GM23338 (cell line): ENCODE measurements at regions not wholly inside any gene's neighbourhood (a gene's known extent, or its start where the extent isn't known, plus 50 kb on each side); places are given as distances from the start of the nearest gene placed in this dataset.

Experiments
- ATAC-seq: fragments of 200-7000 bp; cut with Tn5 transposase; 3 replicates; pipeline ENCODE4 v1.9.1; 2020
- DNase-seq: peaks from one replicate; pipeline ENCODE4 v3.0.0-alpha.2; 2015; ENCODE audit warnings: low spot score
- H2AFZ ChIP-seq: fragments of 200-600 bp; sonication (generic); 2 replicates; pipeline ENCODE4 v1.8.0; 2016; ENCODE audit warnings: antibody characterized with exemption, mild to moderate bottlenecking, moderate library complexity
- H3F3A ChIP-seq: fragments of 200-600 bp; sonication (generic); replicated peaks from 2 replicates; pipeline ENCODE4 v1.8.0; 2017; ENCODE audit warnings: antibody characterized with exemption, mixed run types, low read depth
- H3K27ac ChIP-seq: fragments of 200-600 bp; sonication (generic); 2 replicates; pipeline ENCODE4 v1.6.1; 2016; ENCODE audit warnings: low read depth
- H3K27me3 ChIP-seq: fragments of 200-600 bp; sonication (generic); 2 replicates; pipeline ENCODE4 v1.8.0; 2016; ENCODE audit warnings: mild to moderate bottlenecking, mixed run types, moderate library complexity; ENCODE audit not compliant: insufficient read depth
- H3K36me3 ChIP-seq: fragments of 200-600 bp; sonication (generic); 2 replicates; pipeline ENCODE4 v1.8.0; 2016; ENCODE audit warnings: mild to moderate bottlenecking; ENCODE audit not compliant: insufficient read depth
- H3K4me1 ChIP-seq: fragments of 200-600 bp; sonication (generic); 2 replicates; pipeline ENCODE4 v1.8.0; 2016; ENCODE audit warnings: mild to moderate bottlenecking, moderate library complexity; ENCODE audit not compliant: insufficient read depth
- H3K4me2 ChIP-seq: fragments of 200-600 bp; sonication (generic); 2 replicates; pipeline ENCODE4 v1.7.1; 2017; ENCODE audit warnings: mixed run types
- H3K4me3 ChIP-seq: fragments of 200-600 bp; sonication (generic); 2 replicates; pipeline ENCODE4 v1.6.1; 2016; ENCODE audit warnings: mixed run types
- H3K79me2 ChIP-seq: fragments of 200-600 bp; sonication (generic); replicated peaks from 2 replicates; pipeline ENCODE4 v1.8.0; 2017; ENCODE audit warnings: mild to moderate bottlenecking; ENCODE audit not compliant: insufficient read depth
- H3K9me2 ChIP-seq: fragments of 200-600 bp; sonication (generic); 2 replicates; pipeline ENCODE4 v1.8.0; 2017; ENCODE audit not compliant: insufficient read depth
- H4K20me1 ChIP-seq: fragments of 200-600 bp; sonication (generic); replicated peaks from 2 replicates; pipeline ENCODE4 v1.8.0; 2017; ENCODE audit warnings: mild to moderate bottlenecking; ENCODE audit not compliant: insufficient read depth
- H3K27ac Mint-ChIP-seq: 2 replicates; pipeline ENCODE4 v1.8.0; 2020; ENCODE audit warnings: inconsistent platforms, mild to moderate bottlenecking, moderate library complexity, mixed read lengths
- H3K27me3 Mint-ChIP-seq: 3 replicates; pipeline ENCODE4 v1.8.0; 2022; ENCODE audit warnings: low read depth, mild to moderate bottlenecking, moderate library complexity, mixed read lengths, inconsistent platforms; ENCODE audit not compliant: insufficient read depth, poor library complexity
- H3K36me3 Mint-ChIP-seq: 3 replicates; pipeline ENCODE4 v1.8.0; 2021; ENCODE audit warnings: low read depth, mild to moderate bottlenecking, inconsistent platforms, moderate library complexity, mixed read lengths
- H3K4me1 Mint-ChIP-seq: 3 replicates; pipeline ENCODE4 v1.8.0; 2020; ENCODE audit warnings: mild to moderate bottlenecking, inconsistent platforms, mixed read lengths
- H3K4me3 Mint-ChIP-seq: 3 replicates; pipeline ENCODE4 v1.8.0; 2021; ENCODE audit warnings: moderate library complexity, mild to moderate bottlenecking, inconsistent platforms, mixed read lengths
- H3K9me3 Mint-ChIP-seq: 3 replicates; pipeline ENCODE4 v1.8.0; 2020; ENCODE audit warnings: moderate library complexity, mild to moderate bottlenecking, inconsistent platforms, mixed read lengths
- CREB1 ChIP-seq: fragments of 250-450 bp; sonication (Bioruptor Pico); IDR thresholded peaks from 2 replicates; pipeline ENCODE4 v1.5.0; 2020; ENCODE audit warnings: low read depth, mild to moderate bottlenecking, moderate library complexity
- EZH2 ChIP-seq: fragments of 200-600 bp; sonication (generic); IDR thresholded peaks from one replicate; pipeline ENCODE4 v1.8.0; 2017; ENCODE audit warnings: antibody characterized with exemption, mild to moderate bottlenecking, low read depth; ENCODE audit not compliant: unreplicated experiment
- EZH2phosphoT487 ChIP-seq: fragments of 200-600 bp; sonication (generic); IDR thresholded peaks from one replicate; pipeline ENCODE4 v1.8.1; 2018; ENCODE audit warnings: antibody characterized with exemption; ENCODE audit not compliant: unreplicated experiment
- JUNB ChIP-seq: IDR thresholded peaks from one replicate; pipeline ENCODE4 v1.6.1; 2016; ENCODE audit warnings: antibody characterized with exemption; ENCODE audit not compliant: unreplicated experiment
- NANOG ChIP-seq: IDR thresholded peaks from 2 replicates; pipeline ENCODE4 v1.6.1; 2016; ENCODE audit warnings: antibody characterized with exemption, borderline replicate concordance
- POLR2AphosphoS5 ChIP-seq: IDR thresholded peaks from 2 replicates; pipeline ENCODE4 v1.6.1; 2016; ENCODE audit warnings: antibody characterized with exemption, low read depth
- STAT1 ChIP-seq: IDR thresholded peaks from one replicate; pipeline ENCODE4 v1.6.1; 2016; ENCODE audit warnings: antibody characterized with exemption; ENCODE audit not compliant: unreplicated experiment
- ZNF114 ChIP-seq: fragments of 250-450 bp; sonication (Bioruptor Pico); IDR thresholded peaks from 2 replicates; pipeline ENCODE4 v1.5.0; 2020; ENCODE audit warnings: mild to moderate bottlenecking, moderate library complexity
- ZNF331 ChIP-seq: fragments of 250-450 bp; sonication (Bioruptor Pico); IDR thresholded peaks from 2 replicates; pipeline ENCODE4 v1.5.0; 2020; ENCODE audit warnings: low read depth, mild to moderate bottlenecking, moderate library complexity
- TF ChIP-seq, protein P1 (sequence below): fragments of 250-450 bp; sonication (Bioruptor Pico); IDR thresholded peaks from 2 replicates; pipeline ENCODE4 v1.5.0; 2020; ENCODE audit warnings: mild to moderate bottlenecking, moderate library complexity
- TF ChIP-seq, protein P2 (sequence below), 2 experiments: fragments of 200-600 bp in 1 of 2; sonication (generic) in 1 of 2; conservative IDR thresholded peaks; 2 replicates each; pipeline versions ENCODE4 v1.5.1 to v1.6.1; 2016 to 2017; ENCODE audit warnings: antibody characterized with exemption in 2 of 2, low read depth in 2 of 2, mild to moderate bottlenecking in 2 of 2, moderate library complexity in 1 of 2
- TF ChIP-seq, protein P3 (sequence below): IDR thresholded peaks from 2 replicates; pipeline ENCODE4 v1.6.1; 2016; ENCODE audit warnings: antibody characterized with exemption
- TF ChIP-seq, protein P4 (sequence below): IDR thresholded peaks from one replicate; pipeline ENCODE4 v1.6.1; 2018; ENCODE audit warnings: antibody characterized with exemption; ENCODE audit not compliant: unreplicated experiment

DNA sequence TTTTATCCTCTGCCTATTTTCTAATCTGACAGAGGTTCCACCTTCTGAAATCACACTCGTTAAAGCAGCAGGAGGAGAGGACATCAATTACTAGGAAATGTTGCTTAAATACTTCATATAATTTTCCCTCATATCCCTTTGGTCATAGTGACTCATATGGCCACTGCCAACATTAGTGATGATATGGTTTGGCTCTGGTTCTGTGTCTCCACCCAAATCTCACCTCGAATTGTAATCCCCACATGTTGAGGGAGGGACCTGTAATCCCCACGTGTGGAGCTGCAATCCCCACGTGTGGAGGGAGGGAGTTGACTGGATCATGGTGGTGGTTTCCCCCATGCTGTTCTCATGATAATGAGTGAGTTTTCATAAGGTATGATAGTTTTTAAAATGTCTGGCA lies 618.4 kb upstream of the SLITRK5 start:
- H3K27ac ChIP-seq: no peak overlapping the region
- no peak overlapping the region for H3K4me3 Mint-ChIP-seq
- DNase-seq (no peak), ATAC-seq (no peak)
- no peaks in the 10 kb centered on the region for H3K36me3 Mint-ChIP-seq
- no peaks in the 10 kb centered on the region for H3K27me3 Mint-ChIP-seq
- H4K20me1 ChIP-seq: no peaks in the 10 kb centered on the region
- TF ChIP-seq STAT1 (no peak), ZNF114 (CRISPR knock-in tag) (no peak), JUNB (no peak), NANOG (no peak), ZNF331 (no peak), POLR2AphosphoS5 (no peak), EZH2phosphoT487 (no peak), EZH2 (no peak), CREB1 (CRISPR knock-in tag) (no peak)
- TF ChIP-seq, protein P1, sequence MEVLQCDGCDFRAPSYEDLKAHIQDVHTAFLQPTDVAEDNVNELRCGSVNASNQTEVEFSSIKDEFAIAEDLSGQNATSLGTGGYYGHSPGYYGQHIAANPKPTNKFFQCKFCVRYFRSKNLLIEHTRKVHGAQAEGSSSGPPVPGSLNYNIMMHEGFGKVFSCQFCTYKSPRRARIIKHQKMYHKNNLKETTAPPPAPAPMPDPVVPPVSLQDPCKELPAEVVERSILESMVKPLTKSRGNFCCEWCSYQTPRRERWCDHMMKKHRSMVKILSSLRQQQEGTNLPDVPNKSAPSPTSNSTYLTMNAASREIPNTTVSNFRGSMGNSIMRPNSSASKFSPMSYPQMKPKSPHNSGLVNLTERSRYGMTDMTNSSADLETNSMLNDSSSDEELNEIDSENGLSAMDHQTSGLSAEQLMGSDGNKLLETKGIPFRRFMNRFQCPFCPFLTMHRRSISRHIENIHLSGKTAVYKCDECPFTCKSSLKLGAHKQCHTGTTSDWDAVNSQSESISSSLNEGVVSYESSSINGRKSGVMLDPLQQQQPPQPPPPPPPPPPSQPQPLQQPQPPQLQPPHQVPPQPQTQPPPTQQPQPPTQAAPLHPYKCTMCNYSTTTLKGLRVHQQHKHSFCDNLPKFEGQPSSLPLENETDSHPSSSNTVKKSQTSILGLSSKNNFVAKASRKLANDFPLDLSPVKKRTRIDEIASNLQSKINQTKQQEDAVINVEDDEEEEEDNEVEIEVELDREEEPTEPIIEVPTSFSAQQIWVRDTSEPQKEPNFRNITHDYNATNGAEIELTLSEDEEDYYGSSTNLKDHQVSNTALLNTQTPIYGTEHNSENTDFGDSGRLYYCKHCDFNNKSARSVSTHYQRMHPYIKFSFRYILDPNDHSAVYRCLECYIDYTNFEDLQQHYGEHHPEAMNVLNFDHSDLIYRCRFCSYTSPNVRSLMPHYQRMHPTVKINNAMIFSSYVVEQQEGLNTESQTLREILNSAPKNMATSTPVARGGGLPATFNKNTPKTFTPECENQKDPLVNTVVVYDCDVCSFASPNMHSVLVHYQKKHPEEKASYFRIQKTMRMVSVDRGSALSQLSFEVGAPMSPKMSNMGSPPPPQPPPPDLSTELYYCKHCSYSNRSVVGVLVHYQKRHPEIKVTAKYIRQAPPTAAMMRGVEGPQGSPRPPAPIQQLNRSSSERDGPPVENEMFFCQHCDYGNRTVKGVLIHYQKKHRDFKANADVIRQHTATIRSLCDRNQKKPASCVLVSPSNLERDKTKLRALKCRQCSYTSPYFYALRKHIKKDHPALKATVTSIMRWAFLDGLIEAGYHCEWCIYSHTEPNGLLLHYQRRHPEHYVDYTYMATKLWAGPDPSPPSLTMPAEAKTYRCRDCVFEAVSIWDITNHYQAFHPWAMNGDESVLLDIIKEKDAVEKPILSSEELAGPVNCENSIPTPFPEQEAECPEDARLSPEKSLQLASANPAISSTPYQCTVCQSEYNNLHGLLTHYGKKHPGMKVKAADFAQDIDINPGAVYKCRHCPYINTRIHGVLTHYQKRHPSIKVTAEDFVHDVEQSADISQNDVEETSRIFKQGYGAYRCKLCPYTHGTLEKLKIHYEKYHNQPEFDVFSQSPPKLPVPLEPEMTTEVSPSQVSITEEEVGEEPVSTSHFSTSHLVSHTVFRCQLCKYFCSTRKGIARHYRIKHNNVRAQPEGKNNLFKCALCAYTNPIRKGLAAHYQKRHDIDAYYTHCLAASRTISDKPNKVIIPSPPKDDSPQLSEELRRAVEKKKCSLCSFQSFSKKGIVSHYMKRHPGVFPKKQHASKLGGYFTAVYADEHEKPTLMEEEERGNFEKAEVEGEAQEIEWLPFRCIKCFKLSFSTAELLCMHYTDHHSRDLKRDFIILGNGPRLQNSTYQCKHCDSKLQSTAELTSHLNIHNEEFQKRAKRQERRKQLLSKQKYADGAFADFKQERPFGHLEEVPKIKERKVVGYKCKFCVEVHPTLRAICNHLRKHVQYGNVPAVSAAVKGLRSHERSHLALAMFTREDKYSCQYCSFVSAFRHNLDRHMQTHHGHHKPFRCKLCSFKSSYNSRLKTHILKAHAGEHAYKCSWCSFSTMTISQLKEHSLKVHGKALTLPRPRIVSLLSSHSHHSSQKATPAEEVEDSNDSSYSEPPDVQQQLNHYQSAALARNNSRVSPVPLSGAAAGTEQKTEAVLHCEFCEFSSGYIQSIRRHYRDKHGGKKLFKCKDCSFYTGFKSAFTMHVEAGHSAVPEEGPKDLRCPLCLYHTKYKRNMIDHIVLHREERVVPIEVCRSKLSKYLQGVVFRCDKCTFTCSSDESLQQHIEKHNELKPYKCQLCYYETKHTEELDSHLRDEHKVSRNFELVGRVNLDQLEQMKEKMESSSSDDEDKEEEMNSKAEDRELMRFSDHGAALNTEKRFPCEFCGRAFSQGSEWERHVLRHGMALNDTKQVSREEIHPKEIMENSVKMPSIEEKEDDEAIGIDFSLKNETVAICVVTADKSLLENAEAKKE (CRISPR knock-in tag): no peak
- TF ChIP-seq, protein P2, sequence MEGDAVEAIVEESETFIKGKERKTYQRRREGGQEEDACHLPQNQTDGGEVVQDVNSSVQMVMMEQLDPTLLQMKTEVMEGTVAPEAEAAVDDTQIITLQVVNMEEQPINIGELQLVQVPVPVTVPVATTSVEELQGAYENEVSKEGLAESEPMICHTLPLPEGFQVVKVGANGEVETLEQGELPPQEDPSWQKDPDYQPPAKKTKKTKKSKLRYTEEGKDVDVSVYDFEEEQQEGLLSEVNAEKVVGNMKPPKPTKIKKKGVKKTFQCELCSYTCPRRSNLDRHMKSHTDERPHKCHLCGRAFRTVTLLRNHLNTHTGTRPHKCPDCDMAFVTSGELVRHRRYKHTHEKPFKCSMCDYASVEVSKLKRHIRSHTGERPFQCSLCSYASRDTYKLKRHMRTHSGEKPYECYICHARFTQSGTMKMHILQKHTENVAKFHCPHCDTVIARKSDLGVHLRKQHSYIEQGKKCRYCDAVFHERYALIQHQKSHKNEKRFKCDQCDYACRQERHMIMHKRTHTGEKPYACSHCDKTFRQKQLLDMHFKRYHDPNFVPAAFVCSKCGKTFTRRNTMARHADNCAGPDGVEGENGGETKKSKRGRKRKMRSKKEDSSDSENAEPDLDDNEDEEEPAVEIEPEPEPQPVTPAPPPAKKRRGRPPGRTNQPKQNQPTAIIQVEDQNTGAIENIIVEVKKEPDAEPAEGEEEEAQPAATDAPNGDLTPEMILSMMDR (conservative IDR thresholded peaks at IDR 0.05; ENCODE audit: low read depth in 2 of 2): no peak
- TF ChIP-seq, protein P3, sequence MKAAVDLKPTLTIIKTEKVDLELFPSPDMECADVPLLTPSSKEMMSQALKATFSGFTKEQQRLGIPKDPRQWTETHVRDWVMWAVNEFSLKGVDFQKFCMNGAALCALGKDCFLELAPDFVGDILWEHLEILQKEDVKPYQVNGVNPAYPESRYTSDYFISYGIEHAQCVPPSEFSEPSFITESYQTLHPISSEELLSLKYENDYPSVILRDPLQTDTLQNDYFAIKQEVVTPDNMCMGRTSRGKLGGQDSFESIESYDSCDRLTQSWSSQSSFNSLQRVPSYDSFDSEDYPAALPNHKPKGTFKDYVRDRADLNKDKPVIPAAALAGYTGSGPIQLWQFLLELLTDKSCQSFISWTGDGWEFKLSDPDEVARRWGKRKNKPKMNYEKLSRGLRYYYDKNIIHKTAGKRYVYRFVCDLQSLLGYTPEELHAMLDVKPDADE: no peak
- TF ChIP-seq, protein P4, sequence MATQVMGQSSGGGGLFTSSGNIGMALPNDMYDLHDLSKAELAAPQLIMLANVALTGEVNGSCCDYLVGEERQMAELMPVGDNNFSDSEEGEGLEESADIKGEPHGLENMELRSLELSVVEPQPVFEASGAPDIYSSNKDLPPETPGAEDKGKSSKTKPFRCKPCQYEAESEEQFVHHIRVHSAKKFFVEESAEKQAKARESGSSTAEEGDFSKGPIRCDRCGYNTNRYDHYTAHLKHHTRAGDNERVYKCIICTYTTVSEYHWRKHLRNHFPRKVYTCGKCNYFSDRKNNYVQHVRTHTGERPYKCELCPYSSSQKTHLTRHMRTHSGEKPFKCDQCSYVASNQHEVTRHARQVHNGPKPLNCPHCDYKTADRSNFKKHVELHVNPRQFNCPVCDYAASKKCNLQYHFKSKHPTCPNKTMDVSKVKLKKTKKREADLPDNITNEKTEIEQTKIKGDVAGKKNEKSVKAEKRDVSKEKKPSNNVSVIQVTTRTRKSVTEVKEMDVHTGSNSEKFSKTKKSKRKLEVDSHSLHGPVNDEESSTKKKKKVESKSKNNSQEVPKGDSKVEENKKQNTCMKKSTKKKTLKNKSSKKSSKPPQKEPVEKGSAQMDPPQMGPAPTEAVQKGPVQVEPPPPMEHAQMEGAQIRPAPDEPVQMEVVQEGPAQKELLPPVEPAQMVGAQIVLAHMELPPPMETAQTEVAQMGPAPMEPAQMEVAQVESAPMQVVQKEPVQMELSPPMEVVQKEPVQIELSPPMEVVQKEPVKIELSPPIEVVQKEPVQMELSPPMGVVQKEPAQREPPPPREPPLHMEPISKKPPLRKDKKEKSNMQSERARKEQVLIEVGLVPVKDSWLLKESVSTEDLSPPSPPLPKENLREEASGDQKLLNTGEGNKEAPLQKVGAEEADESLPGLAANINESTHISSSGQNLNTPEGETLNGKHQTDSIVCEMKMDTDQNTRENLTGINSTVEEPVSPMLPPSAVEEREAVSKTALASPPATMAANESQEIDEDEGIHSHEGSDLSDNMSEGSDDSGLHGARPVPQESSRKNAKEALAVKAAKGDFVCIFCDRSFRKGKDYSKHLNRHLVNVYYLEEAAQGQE: no peak
- no peaks in the 10 kb centered on the region for H3K79me2 ChIP-seq
- no peaks in the 10 kb centered on the region for H3F3A ChIP-seq
- H3K27me3 ChIP-seq: no peaks in the 10 kb centered on the region
- no peak overlapping the region for H3K4me3 ChIP-seq
- H3K27ac Mint-ChIP-seq: no peak overlapping the region
- no peaks in the 10 kb centered on the region for H3K4me1 Mint-ChIP-seq
- no peak overlapping the region for H2AFZ ChIP-seq
- H3K4me2 ChIP-seq: no peak overlapping the region
- H3K36me3 ChIP-seq: no peaks in the 10 kb centered on the region
- H3K9me3 Mint-ChIP-seq: no peaks in the 10 kb centered on the region; the same call in 2 of the 3 replicates
- H3K4me1 ChIP-seq: no peaks in the 10 kb centered on the region
- no peaks in the 10 kb centered on the region for H3K9me2 ChIP-seq
